Retina (tissue), 1 donor: ENCODE measurements at regions not wholly inside any gene's neighbourhood (a gene's known extent, or its start where the extent isn't known, plus 50 kb on each side); places are given as distances from the start of the nearest gene placed in this dataset.
"Not testable (repeated sequence)": the region's sequence is repeated elsewhere in the genome, so short reads cannot be mapped to it uniquely, and the experiment has no call there.

ENCODE experiments used
- DNase-seq: peaks from one replicate; pipeline ENCODE4 v3.0.0-alpha.2; 2016

- DNase-seq: no peak
Observed at GRCh38 chr2:104977958-104978357, 59.9 kb upstream of the MRPS9 start.

GRCh38 chr2:104979786-104980185 is 58.1 kb upstream of the MRPS9 start:
- not testable (repeated sequence) for DNase-seq

GRCh38 chr2:104982111-104982510 is 55.8 kb upstream of the MRPS9 start:
- no peak for DNase-seq
